ENCODE measurements at regions not wholly inside any gene's neighbourhood (a gene's known extent, or its start where the extent isn't known, plus 50 kb on each side); places are given as distances from the start of the nearest gene placed in this dataset.

DNA sequence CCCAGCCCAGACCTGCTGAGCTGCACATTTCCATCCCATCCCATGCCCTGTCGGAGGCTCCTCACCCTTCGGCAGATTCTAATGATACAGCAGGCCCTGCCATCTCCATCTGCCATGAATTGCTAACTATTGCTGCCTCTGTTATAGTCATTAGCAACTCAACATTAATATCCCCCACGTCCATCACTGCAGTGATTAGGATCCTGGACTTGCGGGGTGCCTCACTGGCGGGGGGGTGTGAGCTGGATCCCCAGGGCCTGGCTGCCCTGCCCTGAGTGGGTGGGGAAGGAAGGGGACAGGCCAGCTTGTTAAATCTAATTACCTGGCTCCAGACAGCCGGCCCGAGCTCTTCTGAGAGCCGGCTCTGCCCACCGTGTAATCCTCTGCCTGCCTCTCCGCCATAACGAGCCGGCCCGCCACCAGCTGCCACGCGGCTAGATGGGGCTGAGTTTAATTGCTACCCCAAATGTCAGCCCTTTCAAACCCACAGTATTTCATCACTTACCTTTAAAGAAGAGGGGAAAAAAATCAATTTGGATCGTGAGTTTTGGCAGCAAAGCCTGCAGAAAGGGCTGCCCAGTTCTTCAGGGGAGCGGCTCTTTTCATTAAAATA is 227.3 kb upstream of the CSF3R start:
- Histone ChIP-seq H3K4me1 (ENCODE audit: control insufficient read depth in 2 of 2, insufficient read depth in 2 of 2, low read length in 2 of 2) (no peaks in the 10 kb centered on the region), H3K27me3 (ENCODE audit: control insufficient read depth in 2 of 2, insufficient read depth in 1 of 2, low read length in 1 of 2) (peaks cover 0 to 15% of the 10 kb centered on the region in 2 donors), H3K36me3 (ENCODE audit: control insufficient read depth in 2 of 2, insufficient read depth in 2 of 2, low read length in 1 of 2) (no peaks in the 10 kb centered on the region), H3K27ac (ENCODE audit: low read depth in 1 of 2, low read length in 1 of 2) (no peak overlapping the region), H3K9me3 (ENCODE audit: control insufficient read depth in 2 of 2, insufficient read depth in 1 of 2, low read length in 1 of 2) (no peaks in the 10 kb centered on the region), H3K4me3 (ENCODE audit: low read length in 2 of 2) (no peak overlapping the region)
- 63% methylated on average over 17 of the region's 17 CpGs for WGBS
- no peak for DNase-seq (ENCODE audit: low read depth in 6 of 9, low spot score in 9 of 9)

GRCh38 chr1:36708587-36708986 is 225.9 kb upstream of the CSF3R start:
- DNase-seq (ENCODE audit: low read depth in 6 of 9, low spot score in 9 of 9): no peak
- WGBS: 95% methylated on average over 7 of the region's 7 CpGs
- H3K36me3 ChIP-seq (ENCODE audit: control insufficient read depth in 2 of 2, insufficient read depth in 2 of 2, low read length in 1 of 2): no peaks in the 10 kb centered on the region
- no peaks in the 10 kb centered on the region for H3K9me3 ChIP-seq (ENCODE audit: control insufficient read depth in 2 of 2, insufficient read depth in 1 of 2, low read length in 1 of 2)
- peaks cover 0 to 17% of the 10 kb centered on the region in 2 donors for H3K27me3 ChIP-seq (ENCODE audit: control insufficient read depth in 2 of 2, insufficient read depth in 1 of 2, low read length in 1 of 2)
- H3K27ac ChIP-seq (ENCODE audit: low read depth in 1 of 2, low read length in 1 of 2): no peak overlapping the region
- no peaks in the 10 kb centered on the region for H3K4me1 ChIP-seq (ENCODE audit: control insufficient read depth in 2 of 2, insufficient read depth in 2 of 2, low read length in 2 of 2)
- no peak overlapping the region for H3K4me3 ChIP-seq (ENCODE audit: low read length in 2 of 2)

DNA sequence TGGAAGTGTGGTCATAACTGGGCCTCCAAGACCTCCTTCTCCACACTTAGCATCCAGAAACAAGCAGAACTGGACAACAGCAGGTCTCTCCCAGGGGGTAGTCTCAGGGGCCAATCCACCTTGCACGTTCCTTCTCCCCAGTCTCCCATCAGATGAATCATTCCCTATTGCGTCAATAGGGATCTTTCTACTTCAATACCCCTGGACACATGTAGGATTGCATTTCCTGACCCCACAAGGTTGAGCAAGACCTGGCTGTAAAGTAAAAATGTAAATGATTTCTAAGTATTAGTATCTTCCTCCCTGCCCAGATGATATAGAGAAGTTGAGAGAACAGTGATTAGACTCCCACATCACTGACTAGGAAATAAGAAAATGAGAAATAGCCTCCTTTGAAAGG is 224.5 kb upstream of the CSF3R start:
- Histone ChIP-seq H3K9me3 (ENCODE audit: control insufficient read depth in 2 of 2, insufficient read depth in 1 of 2, low read length in 1 of 2) (no peaks in the 10 kb centered on the region), H3K4me1 (ENCODE audit: control insufficient read depth in 2 of 2, insufficient read depth in 2 of 2, low read length in 2 of 2) (no peaks in the 10 kb centered on the region), H3K27me3 (ENCODE audit: control insufficient read depth in 2 of 2, insufficient read depth in 1 of 2, low read length in 1 of 2) (peaks cover 0 to 16% of the 10 kb centered on the region in 2 donors), H3K4me3 (ENCODE audit: low read length in 2 of 2) (no peak overlapping the region), H3K36me3 (ENCODE audit: control insufficient read depth in 2 of 2, insufficient read depth in 2 of 2, low read length in 1 of 2) (no peaks in the 10 kb centered on the region), H3K27ac (ENCODE audit: low read depth in 1 of 2, low read length in 1 of 2) (no peak overlapping the region)
- WGBS: 85% methylated on average over 2 of the region's 2 CpGs
- DNase-seq (ENCODE audit: low read depth in 6 of 9, low spot score in 9 of 9): no peak

DNA sequence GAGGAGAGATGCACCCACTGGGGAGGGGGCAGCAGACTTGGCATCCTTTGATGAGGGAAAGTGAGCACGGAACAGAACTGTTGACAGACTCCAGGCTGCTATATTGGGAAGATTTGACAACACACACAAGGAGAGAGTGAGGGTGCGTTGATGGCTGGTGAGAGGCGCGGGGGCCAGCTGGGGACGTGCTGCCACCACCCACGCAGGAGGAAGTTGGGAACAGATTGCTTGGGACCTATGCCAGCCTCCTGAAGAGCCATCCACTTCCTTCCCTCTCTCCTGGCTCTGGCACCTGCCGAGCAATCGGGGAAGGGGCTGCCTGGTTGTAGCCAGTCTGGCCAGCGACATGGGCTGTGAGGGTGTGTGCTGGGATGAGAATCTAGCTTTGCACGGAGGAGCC is 223.7 kb upstream of the CSF3R start:
- DNase-seq (ENCODE audit: low read depth in 6 of 9, low spot score in 9 of 9): no peak
- Histone ChIP-seq H3K4me1 (ENCODE audit: control insufficient read depth in 2 of 2, insufficient read depth in 2 of 2, low read length in 2 of 2) (no peaks in the 10 kb centered on the region), H3K27me3 (ENCODE audit: control insufficient read depth in 2 of 2, insufficient read depth in 1 of 2, low read length in 1 of 2) (peaks cover 0 to 14% of the 10 kb centered on the region in 2 donors), H3K4me3 (ENCODE audit: low read length in 2 of 2) (no peak overlapping the region), H3K27ac (ENCODE audit: low read depth in 1 of 2, low read length in 1 of 2) (no peak overlapping the region), H3K9me3 (ENCODE audit: control insufficient read depth in 2 of 2, insufficient read depth in 1 of 2, low read length in 1 of 2) (no peaks in the 10 kb centered on the region), H3K36me3 (ENCODE audit: control insufficient read depth in 2 of 2, insufficient read depth in 2 of 2, low read length in 1 of 2) (no peaks in the 10 kb centered on the region)
- 31% methylated on average over 10 of the region's 10 CpGs for WGBS

DNA sequence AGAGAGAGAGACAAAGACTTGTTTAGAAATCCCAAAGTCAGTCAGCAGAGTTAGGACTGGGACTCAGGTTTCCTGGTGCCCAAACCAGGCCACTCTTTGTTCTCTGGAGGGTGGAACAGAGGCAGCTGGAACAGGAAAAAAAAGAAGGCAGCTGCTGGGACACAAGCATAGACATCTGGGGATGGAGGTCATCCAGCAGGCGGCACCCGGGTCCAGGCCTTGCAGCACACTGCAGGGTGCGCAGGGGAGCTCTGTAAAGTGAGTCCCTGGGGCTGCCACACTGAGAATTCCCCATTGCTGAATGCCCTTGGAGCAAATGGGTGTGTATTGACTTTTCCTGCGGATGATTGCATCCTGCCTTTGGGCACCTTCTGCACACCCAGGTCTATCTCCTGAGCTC is 222.9 kb upstream of the CSF3R start:
- Histone ChIP-seq H3K9me3 (ENCODE audit: control insufficient read depth in 2 of 2, insufficient read depth in 1 of 2, low read length in 1 of 2) (no peaks in the 10 kb centered on the region), H3K4me3 (ENCODE audit: low read length in 2 of 2) (no peak overlapping the region), H3K27ac (ENCODE audit: low read depth in 1 of 2, low read length in 1 of 2) (no peak overlapping the region), H3K36me3 (ENCODE audit: control insufficient read depth in 2 of 2, insufficient read depth in 2 of 2, low read length in 1 of 2) (no peaks in the 10 kb centered on the region), H3K4me1 (ENCODE audit: control insufficient read depth in 2 of 2, insufficient read depth in 2 of 2, low read length in 2 of 2) (no peaks in the 10 kb centered on the region), H3K27me3 (ENCODE audit: control insufficient read depth in 2 of 2, insufficient read depth in 1 of 2, low read length in 1 of 2) (peaks cover 0 to 14% of the 10 kb centered on the region in 2 donors)
- WGBS: 84% methylated on average over 4 of the region's 4 CpGs
- no peak for DNase-seq (ENCODE audit: low read depth in 6 of 9, low spot score in 9 of 9)

GRCh38 chr1:36703526-36704208 is 221.0 kb upstream of the CSF3R start:
- 29% methylated on average over 19 of the region's 19 CpGs for WGBS
- DNase-seq (ENCODE audit: low read depth in 6 of 9, low spot score in 9 of 9): peak; percentile 14 to 69 (median 44)
- H3K27ac ChIP-seq (ENCODE audit: low read depth in 1 of 2, low read length in 1 of 2): no peak overlapping the region
- H3K9me3 ChIP-seq (ENCODE audit: control insufficient read depth in 2 of 2, insufficient read depth in 1 of 2, low read length in 1 of 2): no peaks in the 10 kb centered on the region
- H3K4me3 ChIP-seq (ENCODE audit: low read length in 2 of 2): no peak overlapping the region
- H3K36me3 ChIP-seq (ENCODE audit: control insufficient read depth in 2 of 2, insufficient read depth in 2 of 2, low read length in 1 of 2): no peaks in the 10 kb centered on the region
- H3K4me1 ChIP-seq (ENCODE audit: control insufficient read depth in 2 of 2, insufficient read depth in 2 of 2, low read length in 2 of 2): no peaks in the 10 kb centered on the region
- peaks cover 0 to 5% of the 10 kb centered on the region in 2 donors for H3K27me3 ChIP-seq (ENCODE audit: control insufficient read depth in 2 of 2, insufficient read depth in 1 of 2, low read length in 1 of 2)

GRCh38 chr1:36702963-36703362 is 220.2 kb upstream of the CSF3R start:
- no peak overlapping the region for H3K27ac ChIP-seq (ENCODE audit: low read depth in 1 of 2, low read length in 1 of 2)
- peaks cover 0 to 5% of the 10 kb centered on the region in 2 donors for H3K27me3 ChIP-seq (ENCODE audit: control insufficient read depth in 2 of 2, insufficient read depth in 1 of 2, low read length in 1 of 2)
- H3K4me1 ChIP-seq (ENCODE audit: control insufficient read depth in 2 of 2, insufficient read depth in 2 of 2, low read length in 2 of 2): no peaks in the 10 kb centered on the region
- no peak overlapping the region for H3K4me3 ChIP-seq (ENCODE audit: low read length in 2 of 2)
- H3K36me3 ChIP-seq (ENCODE audit: control insufficient read depth in 2 of 2, insufficient read depth in 2 of 2, low read length in 1 of 2): no peaks in the 10 kb centered on the region
- H3K9me3 ChIP-seq (ENCODE audit: control insufficient read depth in 2 of 2, insufficient read depth in 1 of 2, low read length in 1 of 2): no peaks in the 10 kb centered on the region
- WGBS: 92% methylated on average over 9 of the region's 9 CpGs
- DNase-seq (ENCODE audit: low read depth in 6 of 9, low spot score in 9 of 9): no peak

DNA sequence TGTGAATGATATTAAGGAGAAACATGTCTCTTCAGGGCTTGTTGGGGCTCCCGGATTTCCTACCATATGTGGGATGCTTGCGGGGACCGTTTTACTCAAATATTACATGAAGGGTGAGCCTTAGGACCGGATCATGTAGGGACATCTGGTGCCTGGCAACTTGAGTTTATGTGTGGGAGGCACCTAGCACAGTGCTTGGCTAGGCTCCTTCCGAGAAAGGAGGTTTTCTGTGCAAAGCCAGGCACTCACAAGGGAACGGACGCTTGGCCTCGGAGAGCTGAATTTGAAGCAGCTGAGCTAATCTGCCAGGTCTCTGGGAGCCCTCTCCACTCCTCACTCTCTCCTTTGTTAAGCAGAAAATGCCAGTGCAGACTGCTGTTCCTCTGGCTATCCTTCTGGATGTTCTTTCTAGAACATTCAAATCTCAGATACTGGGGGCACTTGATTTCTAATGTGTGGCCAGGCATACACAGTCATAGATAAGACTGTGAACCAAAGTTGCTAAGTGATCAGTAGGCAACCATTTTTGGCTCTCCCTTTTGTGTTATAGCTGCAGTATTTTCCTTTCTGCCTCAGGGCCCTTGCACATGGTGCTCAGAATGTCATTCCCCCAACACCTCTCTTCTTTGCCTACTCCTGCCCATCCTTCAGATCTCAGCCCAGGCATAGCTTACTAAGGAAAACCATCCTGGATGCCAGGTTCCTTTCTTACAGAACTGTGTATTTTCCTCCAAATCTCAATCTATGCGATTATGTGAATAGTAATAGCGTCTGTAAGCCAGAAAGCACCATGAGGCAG is 216.6 kb upstream of the CSF3R start:
- Histone ChIP-seq H3K9me3 (ENCODE audit: control insufficient read depth in 2 of 2, insufficient read depth in 1 of 2, low read length in 1 of 2) (no peaks in the 10 kb centered on the region), H3K36me3 (ENCODE audit: control insufficient read depth in 2 of 2, insufficient read depth in 2 of 2, low read length in 1 of 2) (no peaks in the 10 kb centered on the region), H3K27ac (ENCODE audit: low read depth in 1 of 2, low read length in 1 of 2) (no peak overlapping the region), H3K27me3 (ENCODE audit: control insufficient read depth in 2 of 2, insufficient read depth in 1 of 2, low read length in 1 of 2) (peaks cover 0 to 2% of the 10 kb centered on the region in 2 donors), H3K4me3 (ENCODE audit: low read length in 2 of 2) (no peak overlapping the region), H3K4me1 (ENCODE audit: control insufficient read depth in 2 of 2, insufficient read depth in 2 of 2, low read length in 2 of 2) (no peaks in the 10 kb centered on the region)
- no peak for DNase-seq (ENCODE audit: low read depth in 6 of 9, low spot score in 9 of 9)
- 67% methylated on average over 10 of the region's 10 CpGs for WGBS

All from thymus (tissue), 11 donors.